PFSK-1 (cell line): ENCODE measurements at regions not wholly inside any gene's neighbourhood (a gene's known extent, or its start where the extent isn't known, plus 50 kb on each side); places are given as distances from the start of the nearest gene placed in this dataset.

Source experiments
- POLR2AphosphoS5 ChIP-seq: IDR thresholded peaks from 2 replicates; pipeline ENCODE4 v1.6.1; 2012; ENCODE audit warnings: low read depth, mild to moderate bottlenecking, control low read depth, low read length, moderate library complexity
- TF ChIP-seq, protein P1 (sequence below), 2 experiments: IDR thresholded peaks; 2 replicates each; pipeline versions ENCODE4 v1.6.1 to v1.8.0; 2011 to 2012; ENCODE audit warnings: low read depth in 2 of 2, low read length in 2 of 2, control low read depth in 1 of 2, inconsistent platforms in 1 of 2, mild to moderate bottlenecking in 1 of 2, moderate library complexity in 1 of 2; ENCODE audit not compliant: insufficient read depth in 1 of 2

GRCh38 chr12:28824193-28824846, 324.8 kb upstream of the FAR2 start:
- TF ChIP-seq, protein P1, sequence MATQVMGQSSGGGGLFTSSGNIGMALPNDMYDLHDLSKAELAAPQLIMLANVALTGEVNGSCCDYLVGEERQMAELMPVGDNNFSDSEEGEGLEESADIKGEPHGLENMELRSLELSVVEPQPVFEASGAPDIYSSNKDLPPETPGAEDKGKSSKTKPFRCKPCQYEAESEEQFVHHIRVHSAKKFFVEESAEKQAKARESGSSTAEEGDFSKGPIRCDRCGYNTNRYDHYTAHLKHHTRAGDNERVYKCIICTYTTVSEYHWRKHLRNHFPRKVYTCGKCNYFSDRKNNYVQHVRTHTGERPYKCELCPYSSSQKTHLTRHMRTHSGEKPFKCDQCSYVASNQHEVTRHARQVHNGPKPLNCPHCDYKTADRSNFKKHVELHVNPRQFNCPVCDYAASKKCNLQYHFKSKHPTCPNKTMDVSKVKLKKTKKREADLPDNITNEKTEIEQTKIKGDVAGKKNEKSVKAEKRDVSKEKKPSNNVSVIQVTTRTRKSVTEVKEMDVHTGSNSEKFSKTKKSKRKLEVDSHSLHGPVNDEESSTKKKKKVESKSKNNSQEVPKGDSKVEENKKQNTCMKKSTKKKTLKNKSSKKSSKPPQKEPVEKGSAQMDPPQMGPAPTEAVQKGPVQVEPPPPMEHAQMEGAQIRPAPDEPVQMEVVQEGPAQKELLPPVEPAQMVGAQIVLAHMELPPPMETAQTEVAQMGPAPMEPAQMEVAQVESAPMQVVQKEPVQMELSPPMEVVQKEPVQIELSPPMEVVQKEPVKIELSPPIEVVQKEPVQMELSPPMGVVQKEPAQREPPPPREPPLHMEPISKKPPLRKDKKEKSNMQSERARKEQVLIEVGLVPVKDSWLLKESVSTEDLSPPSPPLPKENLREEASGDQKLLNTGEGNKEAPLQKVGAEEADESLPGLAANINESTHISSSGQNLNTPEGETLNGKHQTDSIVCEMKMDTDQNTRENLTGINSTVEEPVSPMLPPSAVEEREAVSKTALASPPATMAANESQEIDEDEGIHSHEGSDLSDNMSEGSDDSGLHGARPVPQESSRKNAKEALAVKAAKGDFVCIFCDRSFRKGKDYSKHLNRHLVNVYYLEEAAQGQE (IDR thresholded peaks at IDR 0.05; ENCODE audit: insufficient read depth in 1 of 2, low read depth in 2 of 2, low read length in 2 of 2) = no peak
- no peak for TF ChIP-seq POLR2AphosphoS5
